ENCODE measurements at regions not wholly inside any gene's neighbourhood (a gene's known extent, or its start where the extent isn't known, plus 50 kb on each side); places are given as distances from the start of the nearest gene placed in this dataset.

DNA sequence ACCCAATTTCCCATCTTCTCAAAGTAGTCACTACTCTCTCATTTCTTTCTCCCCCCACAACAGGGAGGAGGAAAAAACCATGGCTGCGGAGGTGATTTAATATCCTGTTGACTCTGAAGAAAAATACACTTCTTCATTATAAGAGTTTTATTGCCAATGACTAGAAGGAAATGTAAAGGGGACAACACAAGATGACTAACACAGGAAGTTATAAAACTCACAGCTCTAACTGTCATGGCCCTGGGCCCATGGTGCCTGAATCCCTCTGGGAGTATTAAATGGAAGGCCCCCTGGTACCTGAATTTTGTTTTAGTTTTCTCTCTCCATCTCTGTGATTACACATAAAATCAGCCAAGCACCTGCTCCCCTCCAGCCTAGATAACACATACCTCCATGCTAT, 352.8 kb upstream of the FAT3 start:
- ChIA-PET POLR2A (no interaction called here), CTCF (no interaction called here)
- Histone ChIP-seq H3K4me1 (ENCODE audit: control insufficient read depth in 2 of 2, insufficient read depth in 2 of 2, low read length in 2 of 2) (no peaks in the 10 kb centered on the region), H3K27ac (ENCODE audit: low read depth, low read length) (no peak overlapping the region), H3K9me3 (ENCODE audit: control insufficient read depth in 2 of 3, low read length in 3 of 3) (no peaks in the 10 kb centered on the region), H3K36me3 (ENCODE audit: control insufficient read depth in 2 of 3, insufficient read depth in 3 of 3, low read length in 3 of 3) (no peaks in the 10 kb centered on the region), H3K27me3 (ENCODE audit: control insufficient read depth in 2 of 2, insufficient read depth in 2 of 2, low read length in 2 of 2) (no peaks in the 10 kb centered on the region), H3K4me3 (ENCODE audit: low read length) (no peak overlapping the region)
- Mint-ChIP-seq H3K4me1 (no peaks in the 10 kb centered on the region), H3K4me3 (no peak overlapping the region), H3K9me3 (peaks cover 0 to 22% (median 2%) of the 10 kb centered on the region in 11 donors), H3K27ac (no peak overlapping the region), H3K36me3 (no peaks in the 10 kb centered on the region), H3K27me3 (no peaks in the 10 kb centered on the region)
- DNase-seq (no peak), ATAC-seq (no peak)
- intact Hi-C loops (cut with micrococcal nuclease): no loop called here

DNA sequence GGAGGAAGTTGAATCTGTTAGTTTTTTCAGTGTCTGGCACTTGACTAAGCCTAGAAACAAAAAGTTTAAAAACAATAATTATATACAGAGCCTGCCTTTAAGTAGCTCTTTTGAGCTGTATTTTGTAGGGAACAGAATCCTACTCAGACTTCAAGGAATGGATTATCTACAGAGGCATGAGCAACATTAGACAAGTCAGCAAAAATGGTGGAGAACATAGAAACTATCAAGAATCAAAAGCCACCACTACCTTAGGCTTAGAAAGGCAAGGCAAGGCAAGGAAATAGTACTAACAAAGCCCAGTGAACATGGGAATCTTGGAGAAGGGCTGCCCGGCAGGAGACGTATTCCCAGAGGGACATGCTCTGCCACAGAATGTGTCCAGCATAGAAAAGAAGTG, 353.6 kb upstream of the FAT3 start:
- Mint-ChIP-seq H3K36me3 (no peaks in the 10 kb centered on the region), H3K27me3 (no peaks in the 10 kb centered on the region), H3K9me3 (peaks cover 0 to 26% (median 3%) of the 10 kb centered on the region in 11 donors), H3K27ac (no peak overlapping the region), H3K4me1 (no peaks in the 10 kb centered on the region), H3K4me3 (no peak overlapping the region)
- Histone ChIP-seq H3K4me3 (ENCODE audit: low read length) (no peak overlapping the region), H3K27me3 (ENCODE audit: control insufficient read depth in 2 of 2, insufficient read depth in 2 of 2, low read length in 2 of 2) (no peaks in the 10 kb centered on the region), H3K4me1 (ENCODE audit: control insufficient read depth in 2 of 2, insufficient read depth in 2 of 2, low read length in 2 of 2) (no peaks in the 10 kb centered on the region), H3K9me3 (ENCODE audit: control insufficient read depth in 2 of 3, low read length in 3 of 3) (no peaks in the 10 kb centered on the region), H3K36me3 (ENCODE audit: control insufficient read depth in 2 of 3, insufficient read depth in 3 of 3, low read length in 3 of 3) (no peaks in the 10 kb centered on the region), H3K27ac (ENCODE audit: low read depth, low read length) (no peak overlapping the region)
- POLR2A ChIA-PET: no interaction called here
- intact Hi-C loops (cut with micrococcal nuclease): no loop called here
- CTCF ChIA-PET: no interaction called here
- DNase-seq: no peak
- no peak for ATAC-seq

DNA sequence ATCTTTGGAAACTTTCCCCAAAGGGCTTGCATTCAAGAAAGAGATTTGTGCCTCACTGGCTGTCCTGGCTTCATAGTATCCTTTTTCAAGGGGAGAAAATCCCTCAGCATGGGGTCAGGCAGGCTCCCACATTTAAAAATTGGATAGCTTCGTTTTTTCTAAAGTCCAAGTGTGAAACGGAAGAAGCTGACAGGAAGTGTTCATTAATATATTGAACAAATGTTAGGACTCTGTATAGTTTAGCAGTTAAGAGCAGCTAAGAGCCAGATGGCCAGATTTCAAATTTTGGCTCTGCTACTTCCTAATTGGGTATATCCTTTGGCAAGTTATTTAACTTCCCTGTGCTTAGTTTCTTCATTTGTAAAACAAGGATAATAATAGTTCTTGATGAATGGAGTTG, 354.9 kb upstream of the FAT3 start:
- Histone ChIP-seq H3K4me3 (ENCODE audit: low read length) (no peak overlapping the region), H3K36me3 (ENCODE audit: control insufficient read depth in 2 of 3, insufficient read depth in 3 of 3, low read length in 3 of 3) (no peaks in the 10 kb centered on the region), H3K9me3 (ENCODE audit: control insufficient read depth in 2 of 3, low read length in 3 of 3) (no peaks in the 10 kb centered on the region), H3K27ac (ENCODE audit: low read depth, low read length) (no peak overlapping the region), H3K4me1 (ENCODE audit: control insufficient read depth in 2 of 2, insufficient read depth in 2 of 2, low read length in 2 of 2) (no peaks in the 10 kb centered on the region), H3K27me3 (ENCODE audit: control insufficient read depth in 2 of 2, insufficient read depth in 2 of 2, low read length in 2 of 2) (no peaks in the 10 kb centered on the region)
- POLR2A ChIA-PET: no interaction called here
- H3K4me3 Mint-ChIP-seq: no peak overlapping the region
- ATAC-seq (no peak), DNase-seq (no peak)
- no peaks in the 10 kb centered on the region for H3K36me3 Mint-ChIP-seq
- intact Hi-C loops (cut with micrococcal nuclease): no loop called here
- no peaks in the 10 kb centered on the region for H3K4me1 Mint-ChIP-seq
- no peaks in the 10 kb centered on the region for H3K27me3 Mint-ChIP-seq
- CTCF ChIA-PET: no interaction called here
- H3K27ac Mint-ChIP-seq: no peak overlapping the region
- H3K9me3 Mint-ChIP-seq: peaks cover 0 to 32% (median 3%) of the 10 kb centered on the region in 11 donors

DNA sequence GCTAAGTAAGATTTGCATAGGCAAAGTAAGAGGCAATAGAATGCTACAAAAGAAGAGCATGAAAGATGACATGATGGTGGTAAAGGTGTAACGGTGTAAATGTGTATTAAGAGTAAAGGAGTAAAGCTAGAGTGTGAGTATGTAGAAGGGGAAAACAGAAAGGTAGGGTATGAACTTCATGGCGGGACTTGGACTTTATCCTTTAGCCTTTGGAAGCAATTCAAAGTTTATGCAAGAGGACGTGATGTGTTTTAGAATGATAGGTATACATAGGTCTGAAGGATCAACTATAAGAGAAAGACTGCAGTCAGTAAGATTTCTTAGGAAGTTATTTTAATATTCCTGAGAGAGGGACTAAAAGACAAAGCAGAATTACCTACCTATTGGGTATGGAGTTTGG, 358.0 kb upstream of the FAT3 start:
- no peaks in the 10 kb centered on the region for H3K27me3 ChIP-seq (ENCODE audit: control insufficient read depth in 2 of 2, insufficient read depth in 2 of 2, low read length in 2 of 2)
- ChIA-PET CTCF (no interaction called here), POLR2A (no interaction called here)
- no peaks in the 10 kb centered on the region for H3K4me1 Mint-ChIP-seq
- ATAC-seq (no peak), DNase-seq (no peak)
- no peaks in the 10 kb centered on the region for H3K36me3 Mint-ChIP-seq
- H3K4me1 ChIP-seq (ENCODE audit: control insufficient read depth in 2 of 2, insufficient read depth in 2 of 2, low read length in 2 of 2): no peaks in the 10 kb centered on the region
- intact Hi-C loops (cut with micrococcal nuclease): no loop called here
- H3K9me3 Mint-ChIP-seq: peaks cover 0 to 40% (median 3%) of the 10 kb centered on the region in 11 donors
- H3K27ac Mint-ChIP-seq: no peak overlapping the region
- no peak overlapping the region for H3K4me3 Mint-ChIP-seq
- H3K36me3 ChIP-seq (ENCODE audit: control insufficient read depth in 2 of 3, insufficient read depth in 3 of 3, low read length in 3 of 3): no peaks in the 10 kb centered on the region
- H3K27ac ChIP-seq (ENCODE audit: low read depth, low read length): no peak overlapping the region
- no peaks in the 10 kb centered on the region for H3K27me3 Mint-ChIP-seq
- no peak overlapping the region for H3K4me3 ChIP-seq (ENCODE audit: low read length)
- no peaks in the 10 kb centered on the region for H3K9me3 ChIP-seq (ENCODE audit: control insufficient read depth in 2 of 3, low read length in 3 of 3)

DNA sequence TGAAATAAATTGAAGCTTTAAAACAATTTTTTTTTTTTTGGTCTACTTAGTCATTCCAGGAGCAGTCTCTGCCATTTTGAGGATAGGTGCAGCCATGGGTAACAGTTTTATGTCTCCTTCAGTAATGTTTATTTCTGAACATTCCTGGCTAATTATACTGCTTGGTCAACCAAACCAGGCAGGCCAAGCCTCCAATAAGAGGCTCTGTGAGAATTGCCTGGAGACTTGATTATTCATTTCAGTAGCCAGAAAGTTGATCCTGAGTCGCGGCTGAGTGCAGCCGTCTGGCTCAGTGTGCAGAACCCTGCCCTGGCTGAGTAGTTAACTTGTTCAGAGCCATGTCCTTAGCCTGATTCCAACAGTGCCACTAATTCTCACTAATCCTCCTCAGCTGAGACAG, 364.0 kb upstream of the FAT3 start:
- Histone ChIP-seq H3K36me3 (ENCODE audit: control insufficient read depth in 2 of 3, insufficient read depth in 3 of 3, low read length in 3 of 3) (no peaks in the 10 kb centered on the region), H3K4me3 (ENCODE audit: low read length) (no peak overlapping the region), H3K27ac (ENCODE audit: low read depth, low read length) (no peak overlapping the region), H3K27me3 (ENCODE audit: control insufficient read depth in 2 of 2, insufficient read depth in 2 of 2, low read length in 2 of 2) (no peaks in the 10 kb centered on the region), H3K9me3 (ENCODE audit: control insufficient read depth in 2 of 3, low read length in 3 of 3) (no peaks in the 10 kb centered on the region), H3K4me1 (ENCODE audit: control insufficient read depth in 2 of 2, insufficient read depth in 2 of 2, low read length in 2 of 2) (no peaks in the 10 kb centered on the region)
- no peaks in the 10 kb centered on the region for H3K4me1 Mint-ChIP-seq
- H3K27ac Mint-ChIP-seq: no peak overlapping the region
- POLR2A ChIA-PET: no interaction called here
- peaks cover 0 to 29% (median 2%) of the 10 kb centered on the region in 11 donors for H3K9me3 Mint-ChIP-seq
- CTCF ChIA-PET: no interaction called here
- no peaks in the 10 kb centered on the region for H3K27me3 Mint-ChIP-seq
- no peaks in the 10 kb centered on the region for H3K36me3 Mint-ChIP-seq
- intact Hi-C loops (cut with micrococcal nuclease): no loop called here
- ATAC-seq: no peak
- DNase-seq: no peak
- H3K4me3 Mint-ChIP-seq: no peak overlapping the region

DNA sequence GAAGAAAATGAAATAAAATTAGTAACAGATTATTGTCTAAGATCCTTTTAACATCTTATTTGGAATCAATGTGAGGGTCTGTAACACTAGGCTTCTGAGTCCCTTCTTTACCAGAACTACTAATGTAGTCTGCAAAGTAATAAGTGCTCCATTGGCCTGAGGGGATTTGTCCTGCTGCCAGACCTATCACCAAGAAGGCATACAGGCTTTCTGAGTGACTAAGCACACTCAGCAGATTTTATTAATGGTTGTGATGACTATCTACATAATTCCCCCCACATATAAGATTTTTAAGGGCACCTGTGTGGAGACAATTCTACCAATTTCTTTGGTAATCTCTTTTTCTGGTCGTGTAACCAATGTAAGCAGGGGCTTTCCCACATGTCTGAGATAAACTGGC, 365.0 kb upstream of the FAT3 start:
- ChIA-PET CTCF (interaction anchor here (0.5 kb wide), 1 partner anchor 9 kb away, joined by 3 read pairs; no protein-coding TSS in a partner anchor), POLR2A (no interaction called here)
- intact Hi-C loops (cut with micrococcal nuclease): no loop called here
- Histone ChIP-seq H3K36me3 (ENCODE audit: control insufficient read depth in 2 of 3, insufficient read depth in 3 of 3, low read length in 3 of 3) (no peaks in the 10 kb centered on the region), H3K27ac (ENCODE audit: low read depth, low read length) (no peak overlapping the region), H3K4me3 (ENCODE audit: low read length) (no peak overlapping the region), H3K27me3 (ENCODE audit: control insufficient read depth in 2 of 2, insufficient read depth in 2 of 2, low read length in 2 of 2) (no peaks in the 10 kb centered on the region), H3K9me3 (ENCODE audit: control insufficient read depth in 2 of 3, low read length in 3 of 3) (no peaks in the 10 kb centered on the region), H3K4me1 (ENCODE audit: control insufficient read depth in 2 of 2, insufficient read depth in 2 of 2, low read length in 2 of 2) (no peaks in the 10 kb centered on the region)
- DNase-seq (no peak), ATAC-seq (no peak)
- Mint-ChIP-seq H3K4me3 (no peak overlapping the region), H3K36me3 (no peaks in the 10 kb centered on the region), H3K27me3 (no peaks in the 10 kb centered on the region), H3K4me1 (no peaks in the 10 kb centered on the region), H3K9me3 (peaks cover 0 to 26% (median 2%) of the 10 kb centered on the region in 11 donors), H3K27ac (no peak overlapping the region)

DNA sequence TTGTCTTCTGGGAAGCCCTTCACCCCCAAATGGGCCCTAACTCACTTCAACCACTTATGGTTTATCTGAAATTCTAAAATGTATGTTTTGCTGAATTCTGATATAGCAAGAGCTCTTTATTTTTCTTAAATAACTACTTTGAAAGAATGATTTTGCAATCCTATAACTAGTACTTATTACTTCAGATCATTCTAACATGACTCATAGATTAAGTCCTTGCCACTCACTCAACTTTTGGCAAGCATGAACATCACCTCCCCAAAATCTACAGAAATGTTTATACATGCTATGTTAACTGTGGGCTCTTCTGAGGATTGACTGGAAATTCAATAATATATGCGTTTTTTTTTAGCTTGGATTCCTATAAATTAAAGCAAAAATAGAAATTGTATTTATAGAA, 367.4 kb upstream of the FAT3 start:
- CTCF ChIA-PET: no interaction called here
- H3K4me3 Mint-ChIP-seq: no peak overlapping the region
- H3K4me1 Mint-ChIP-seq: no peaks in the 10 kb centered on the region
- intact Hi-C loops (cut with micrococcal nuclease): no loop called here
- Histone ChIP-seq H3K36me3 (ENCODE audit: control insufficient read depth in 2 of 3, insufficient read depth in 3 of 3, low read length in 3 of 3) (no peaks in the 10 kb centered on the region), H3K27ac (ENCODE audit: low read depth, low read length) (no peak overlapping the region), H3K4me1 (ENCODE audit: control insufficient read depth in 2 of 2, insufficient read depth in 2 of 2, low read length in 2 of 2) (no peaks in the 10 kb centered on the region), H3K4me3 (ENCODE audit: low read length) (no peak overlapping the region), H3K9me3 (ENCODE audit: control insufficient read depth in 2 of 3, low read length in 3 of 3) (no peaks in the 10 kb centered on the region), H3K27me3 (ENCODE audit: control insufficient read depth in 2 of 2, insufficient read depth in 2 of 2, low read length in 2 of 2) (no peaks in the 10 kb centered on the region)
- no peaks in the 10 kb centered on the region for H3K27me3 Mint-ChIP-seq
- DNase-seq: no peak
- no peaks in the 10 kb centered on the region for H3K36me3 Mint-ChIP-seq
- no peak for ATAC-seq
- H3K27ac Mint-ChIP-seq: no peak overlapping the region
- POLR2A ChIA-PET: no interaction called here
- H3K9me3 Mint-ChIP-seq: peaks cover 0 to 13% (median 1%) of the 10 kb centered on the region in 11 donors

Measured in naive thymus-derived CD4-positive, alpha-beta T cell (primary cell).